ENCODE measurements at regions not wholly inside any gene's neighbourhood (a gene's known extent, or its start where the extent isn't known, plus 50 kb on each side); places are given as distances from the start of the nearest gene placed in this dataset.
A peak's percentile ranks its signal among the peaks of the same experiment; 100 is the strongest.

DNA sequence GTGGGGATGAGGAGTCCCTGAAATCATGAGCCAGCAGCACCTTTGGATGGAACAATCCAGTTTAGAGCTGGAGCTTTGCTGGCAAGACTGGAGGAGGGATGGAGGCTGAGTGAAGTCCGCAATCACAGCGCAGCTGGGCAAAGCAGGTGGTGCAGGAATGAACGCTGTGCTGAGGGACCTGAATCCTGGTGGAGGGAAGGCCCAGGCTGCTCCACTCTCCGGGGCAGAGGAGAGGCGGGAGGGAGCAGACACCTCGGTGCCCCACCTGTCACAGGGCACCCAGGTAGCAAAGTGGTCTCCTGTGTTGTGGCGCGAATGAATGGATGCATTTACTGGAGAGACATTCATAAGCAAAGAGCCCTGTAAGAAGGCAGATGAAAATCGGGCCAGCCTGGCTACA, 124.8 kb upstream of the ANO1 start:
- no peak for DNase-seq

DNA sequence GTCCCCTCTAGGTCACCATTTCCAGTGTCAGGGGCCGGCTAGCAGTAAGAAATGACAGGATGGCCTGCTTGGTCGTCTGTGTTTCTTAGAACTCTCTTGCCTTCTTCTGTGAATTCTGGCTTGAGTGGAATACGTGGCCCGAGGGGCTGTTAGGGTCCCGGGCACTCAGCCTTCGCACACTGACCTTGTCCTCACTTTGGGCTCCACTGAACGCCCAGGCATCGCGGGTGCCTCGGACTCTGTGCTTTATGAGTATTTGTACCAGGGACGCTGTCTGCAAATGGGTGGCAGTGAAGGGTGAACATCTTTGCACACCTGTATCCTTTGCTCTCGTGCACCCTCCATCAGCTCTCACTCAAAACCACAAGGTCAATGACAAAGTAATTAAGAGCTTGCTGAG, 123.4 kb upstream of the ANO1 start:
- peak; percentile 66 for DNase-seq

DNA sequence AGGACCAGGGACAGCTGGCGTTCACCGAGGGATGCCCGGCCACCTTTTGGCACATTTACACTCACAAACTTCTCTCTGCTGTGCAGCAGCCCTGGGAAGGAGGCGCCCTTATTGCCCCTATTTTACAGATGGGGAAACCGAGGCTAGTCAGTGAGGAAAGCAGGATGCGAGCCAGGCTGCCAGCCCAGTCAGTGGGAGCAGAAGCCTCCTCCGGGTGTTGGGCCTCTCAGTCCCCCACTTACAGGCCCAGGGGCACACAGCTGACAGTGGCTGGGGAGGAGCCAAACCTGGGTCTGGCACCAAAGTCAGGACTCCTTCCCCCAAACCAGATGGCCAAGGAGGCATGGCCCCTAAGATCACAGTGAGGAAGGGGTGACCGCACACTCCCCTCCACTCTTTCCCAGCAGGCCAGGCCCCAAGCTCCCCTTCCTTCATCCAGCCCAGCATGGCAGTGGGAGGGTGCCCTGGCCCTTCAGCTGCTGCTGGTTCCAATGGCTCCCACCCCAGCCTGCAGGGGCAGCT, 121.4 kb upstream of the ANO1 start:
- DNase-seq = no peak

GRCh38 chr11:69957849-69958248, 120.3 kb upstream of the ANO1 start:
- DNase-seq = no peak

GRCh38 chr11:69958308-69958707, 119.8 kb upstream of the ANO1 start:
- peak; percentile 30 for DNase-seq

GRCh38 chr11:69959461-69959860, 118.7 kb upstream of the ANO1 start:
- DNase-seq = no peak

- no peak for DNase-seq
These were observed 116.4 kb upstream of the ANO1 start for GRCh38 chr11:69961738-69962137.

- DNase-seq = no peak
These were observed 116.0 kb upstream of the ANO1 start for GRCh38 chr11:69962152-69962551.

GRCh38 chr11:69963533-69964246, 114.4 kb upstream of the ANO1 start:
- DNase-seq = no peak

- no peak for DNase-seq
These were observed 113.9 kb upstream of the ANO1 start for GRCh38 chr11:69964247-69964643.

- no peak for DNase-seq
These were observed 112.1 kb upstream of the ANO1 start for GRCh38 chr11:69965821-69966582.

DNA sequence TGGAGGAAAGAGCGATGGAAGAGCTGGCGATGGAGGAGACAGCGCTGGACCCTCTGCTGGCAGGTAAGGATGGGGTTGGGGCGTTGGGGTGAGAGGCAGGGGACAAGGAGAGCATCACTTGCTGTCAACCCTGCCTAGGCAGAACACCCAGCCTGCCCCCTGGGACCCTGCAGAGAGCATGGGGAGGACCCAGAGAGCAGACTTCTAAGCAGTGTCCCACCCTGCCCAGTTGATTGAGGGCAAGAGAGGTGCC, 111.6 kb upstream of the ANO1 start:
- DNase-seq = no peak

DNA sequence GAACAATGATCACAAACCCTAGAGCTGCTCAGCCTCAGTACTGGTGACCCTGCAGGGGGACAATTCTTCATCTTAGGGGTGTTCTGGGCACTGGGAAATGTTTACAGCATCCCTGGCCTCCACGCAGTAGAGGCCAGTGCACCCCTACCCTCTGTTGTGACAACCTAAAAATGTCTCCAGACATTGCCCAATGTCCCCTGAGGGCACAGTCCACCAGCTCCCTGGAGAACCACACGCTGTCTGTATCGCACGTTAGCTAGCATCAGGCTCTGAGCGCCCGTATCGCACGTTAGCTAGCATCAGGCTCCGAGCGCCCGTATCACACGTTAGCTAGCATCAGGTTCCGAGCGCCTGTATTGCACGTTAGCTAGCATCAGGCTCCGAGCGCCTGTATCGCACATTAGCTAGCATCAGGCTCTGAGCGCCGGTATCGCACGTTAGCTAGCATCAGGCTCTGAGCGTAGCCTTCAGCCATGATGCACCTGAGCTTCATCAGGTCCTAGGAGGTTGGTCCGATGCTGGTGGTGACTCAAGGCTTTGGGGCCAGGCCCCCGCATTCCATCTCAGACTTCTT, 111.1 kb upstream of the ANO1 start:
- no peak for DNase-seq

GRCh38 chr11:69967484-69967883, 110.6 kb upstream of the ANO1 start:
- no peak for DNase-seq

DNA sequence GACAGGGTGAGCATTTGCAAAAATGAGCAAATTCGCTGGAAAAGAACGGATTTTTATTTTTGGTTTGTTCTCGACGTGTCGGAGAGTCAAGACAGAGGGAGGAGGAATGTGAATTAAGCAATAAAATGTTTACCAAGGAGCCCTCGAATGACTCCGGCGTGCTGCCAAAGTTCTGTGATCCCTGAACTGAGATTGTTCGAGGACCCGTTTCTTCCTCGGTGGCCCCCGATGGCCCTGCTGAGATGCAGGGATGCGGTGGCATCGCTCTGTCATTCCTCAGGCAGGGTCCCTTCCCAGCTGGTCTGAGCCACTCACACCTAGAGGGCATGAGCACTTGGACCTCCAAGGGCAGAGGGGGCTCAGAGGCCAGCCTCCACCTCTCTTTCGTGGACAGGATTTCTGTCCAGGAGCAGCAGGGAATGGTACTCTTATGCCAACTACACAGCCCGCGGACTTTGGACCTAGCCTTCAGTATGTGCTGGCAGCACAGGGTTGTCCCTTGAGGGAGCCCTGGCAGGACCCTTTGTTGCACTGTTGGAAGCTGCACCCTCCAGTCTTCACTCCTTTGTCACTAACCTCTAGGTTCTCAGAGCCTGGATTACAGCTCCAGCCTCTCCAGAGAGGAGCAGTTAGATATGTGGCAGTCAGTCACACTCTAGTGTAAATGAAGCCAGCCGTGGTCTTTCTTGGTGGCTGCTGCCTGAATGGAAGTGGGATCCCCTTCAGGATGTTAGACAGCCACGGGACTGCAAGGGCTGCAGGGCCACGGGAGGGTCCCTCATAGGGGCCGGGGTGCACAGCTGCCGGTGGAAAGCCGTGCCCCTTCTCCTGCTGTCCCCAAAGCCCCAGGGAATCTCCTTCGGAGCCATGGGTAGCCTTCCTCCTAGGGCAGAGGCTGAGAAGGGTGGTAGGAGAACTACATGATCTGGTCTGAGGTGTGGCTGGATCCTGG, 109.4 kb upstream of the ANO1 start:
- no peak for DNase-seq

- no peak for DNase-seq
These were observed 108.0 kb upstream of the ANO1 start for GRCh38 chr11:69969890-69970784.

- no peak for DNase-seq
These were observed 107.2 kb upstream of the ANO1 start for GRCh38 chr11:69970785-69971535.

DNA sequence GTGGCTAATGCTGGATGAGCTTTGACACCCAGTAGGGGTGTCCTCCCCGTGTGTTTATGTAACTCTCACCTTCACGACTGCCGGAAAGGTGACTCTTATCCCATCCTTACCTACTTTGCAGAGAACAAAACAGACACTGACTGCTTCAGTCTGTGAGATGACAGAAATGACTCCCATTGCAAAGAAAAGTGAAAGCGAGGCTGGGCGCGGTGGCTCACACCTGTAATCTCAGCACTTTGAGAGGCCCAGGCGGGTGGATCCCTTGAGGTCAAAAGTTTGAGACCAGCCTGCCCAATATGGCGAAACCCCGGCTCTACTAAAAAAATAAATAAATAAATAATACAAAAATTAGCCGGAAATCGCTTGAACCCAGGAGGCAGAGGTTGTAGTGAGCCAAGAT, 106.4 kb upstream of the ANO1 start:
- no peak for DNase-seq

DNA sequence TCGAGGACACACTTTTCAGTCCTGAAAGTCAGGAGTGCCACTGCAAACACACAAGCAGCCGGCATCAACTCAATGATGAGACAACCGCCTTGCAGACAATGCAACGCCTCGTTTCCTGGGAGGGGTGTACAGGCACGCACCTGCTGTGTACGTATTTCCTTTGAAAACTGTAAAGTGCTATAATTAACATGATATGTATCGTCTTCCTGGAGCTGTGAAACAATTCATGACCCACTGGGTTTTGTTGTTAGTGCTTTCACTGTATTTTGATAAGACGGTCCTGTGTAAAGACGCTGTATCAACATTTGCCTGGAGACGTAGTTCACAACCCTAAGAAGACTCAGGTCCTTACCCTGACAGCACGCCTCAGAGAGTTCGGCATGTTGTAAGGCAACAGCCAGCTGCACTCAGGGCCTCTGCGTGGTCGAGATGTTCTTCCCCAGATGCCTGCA, 105.7 kb upstream of the ANO1 start:
- no peak for DNase-seq

DNA sequence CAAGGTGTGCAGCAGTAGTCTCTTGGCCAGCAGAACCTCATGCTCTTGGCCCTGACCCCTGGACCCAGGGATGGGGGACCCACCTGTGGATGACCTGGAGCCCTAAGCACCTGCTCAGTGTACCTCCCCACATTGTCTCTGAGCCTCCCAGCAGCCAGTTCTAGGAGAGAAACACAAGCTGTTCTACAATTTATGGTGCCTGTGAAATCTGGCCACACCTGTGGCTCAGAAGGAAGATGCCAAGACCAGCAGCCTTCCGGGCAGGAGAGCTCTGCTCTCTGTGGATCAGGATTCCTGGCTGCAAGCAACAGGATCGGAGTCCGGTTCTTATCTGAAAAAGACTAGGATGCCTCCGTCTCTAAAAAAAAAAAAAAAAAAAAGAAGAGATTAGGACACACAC, 103.6 kb upstream of the ANO1 start:
- DNase-seq = no peak

DNA sequence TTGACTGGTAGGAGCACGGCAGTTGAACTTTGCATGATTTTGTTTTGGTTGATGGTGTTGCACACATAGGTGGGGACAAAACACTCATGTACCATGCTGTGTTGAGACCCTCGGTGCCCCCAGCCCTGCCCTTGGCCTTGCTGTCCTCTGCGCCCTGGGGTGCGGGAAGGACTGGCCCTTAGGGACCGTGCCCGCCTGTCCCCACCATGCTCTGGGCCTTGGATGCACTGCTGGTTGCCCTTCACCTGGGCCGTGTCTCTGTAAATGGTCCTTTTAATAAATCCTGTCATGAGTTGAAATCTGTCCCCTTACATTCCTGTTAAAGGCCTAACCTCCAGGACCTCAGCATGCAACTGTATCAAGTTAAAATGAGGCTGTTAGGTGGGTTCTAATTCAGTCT, 102.3 kb upstream of the ANO1 start:
- no peak for DNase-seq
